ENCODE measurements at regions not wholly inside any gene's neighbourhood (a gene's known extent, or its start where the extent isn't known, plus 50 kb on each side); places are given as distances from the start of the nearest gene placed in this dataset.
"Not testable (repeated sequence)": the region's sequence is repeated elsewhere in the genome, so short reads cannot be mapped to it uniquely, and the experiment has no call there.

GRCh38 chr5:45765561-45765960, 69.4 kb upstream of the HCN1 start:
- no peak overlapping the region for H3K4me3 ChIP-seq (replicated peaks; ENCODE audit: low read depth, low read length)
- DNase-seq (ENCODE audit: low read depth) = no peak
- TF ChIP-seq, protein P1, sequence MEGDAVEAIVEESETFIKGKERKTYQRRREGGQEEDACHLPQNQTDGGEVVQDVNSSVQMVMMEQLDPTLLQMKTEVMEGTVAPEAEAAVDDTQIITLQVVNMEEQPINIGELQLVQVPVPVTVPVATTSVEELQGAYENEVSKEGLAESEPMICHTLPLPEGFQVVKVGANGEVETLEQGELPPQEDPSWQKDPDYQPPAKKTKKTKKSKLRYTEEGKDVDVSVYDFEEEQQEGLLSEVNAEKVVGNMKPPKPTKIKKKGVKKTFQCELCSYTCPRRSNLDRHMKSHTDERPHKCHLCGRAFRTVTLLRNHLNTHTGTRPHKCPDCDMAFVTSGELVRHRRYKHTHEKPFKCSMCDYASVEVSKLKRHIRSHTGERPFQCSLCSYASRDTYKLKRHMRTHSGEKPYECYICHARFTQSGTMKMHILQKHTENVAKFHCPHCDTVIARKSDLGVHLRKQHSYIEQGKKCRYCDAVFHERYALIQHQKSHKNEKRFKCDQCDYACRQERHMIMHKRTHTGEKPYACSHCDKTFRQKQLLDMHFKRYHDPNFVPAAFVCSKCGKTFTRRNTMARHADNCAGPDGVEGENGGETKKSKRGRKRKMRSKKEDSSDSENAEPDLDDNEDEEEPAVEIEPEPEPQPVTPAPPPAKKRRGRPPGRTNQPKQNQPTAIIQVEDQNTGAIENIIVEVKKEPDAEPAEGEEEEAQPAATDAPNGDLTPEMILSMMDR (IDR thresholded peaks at IDR 0.05; ENCODE audit: low read length, missing control alignments) = no peak

DNA sequence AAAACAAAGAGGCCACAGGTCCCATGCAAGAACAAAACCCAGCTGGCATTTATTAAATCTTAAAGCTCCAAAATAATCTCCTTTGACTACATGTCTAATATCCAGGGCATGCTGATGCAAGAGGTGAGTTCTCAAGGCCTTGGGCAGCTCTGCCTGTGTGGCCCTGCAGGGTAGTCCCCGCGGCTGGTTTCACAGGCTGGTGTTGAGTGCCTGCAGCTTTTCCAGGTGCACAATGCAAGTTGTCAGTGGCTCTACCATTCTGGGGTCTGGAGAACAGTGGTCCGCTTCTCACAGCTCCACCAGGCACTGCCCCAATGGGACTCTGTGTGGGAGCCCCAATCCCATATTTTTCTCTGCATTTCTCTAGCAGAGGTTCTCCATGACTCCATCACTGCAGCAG, 54.4 kb upstream of the HCN1 start:
- TF ChIP-seq, protein P1 (IDR thresholded peaks at IDR 0.05; ENCODE audit: low read length, missing control alignments) = no peak
- DNase-seq (ENCODE audit: low read depth) = no peak
- no peak overlapping the region for H3K4me3 ChIP-seq (replicated peaks; ENCODE audit: low read depth, low read length)

- DNase-seq (ENCODE audit: low read depth); H3K4me3 ChIP-seq (replicated peaks; ENCODE audit: low read depth, low read length): not testable (repeated sequence)
These were observed 52.3 kb upstream of the HCN1 start for GRCh38 chr5:45748511-45748910.

Data from fibroblast of pulmonary artery (primary cell).